GM23338 (cell line): ENCODE measurements at regions not wholly inside any gene's neighbourhood (a gene's known extent, or its start where the extent isn't known, plus 50 kb on each side); places are given as distances from the start of the nearest gene placed in this dataset.

ENCODE experiments used
- ATAC-seq: fragments of 200-7000 bp; cut with Tn5 transposase; 3 replicates; pipeline ENCODE4 v1.9.1; 2020
- DNase-seq: peaks from one replicate; pipeline ENCODE4 v3.0.0-alpha.2; 2015; ENCODE audit warnings: low spot score
- H2AFZ ChIP-seq: fragments of 200-600 bp; sonication (generic); 2 replicates; pipeline ENCODE4 v1.8.0; 2016; ENCODE audit warnings: antibody characterized with exemption, mild to moderate bottlenecking, moderate library complexity
- H3F3A ChIP-seq: fragments of 200-600 bp; sonication (generic); replicated peaks from 2 replicates; pipeline ENCODE4 v1.8.0; 2017; ENCODE audit warnings: antibody characterized with exemption, mixed run types, low read depth
- H3K27ac ChIP-seq: fragments of 200-600 bp; sonication (generic); 2 replicates; pipeline ENCODE4 v1.6.1; 2016; ENCODE audit warnings: low read depth
- H3K27me3 ChIP-seq: fragments of 200-600 bp; sonication (generic); 2 replicates; pipeline ENCODE4 v1.8.0; 2016; ENCODE audit warnings: mild to moderate bottlenecking, mixed run types, moderate library complexity; ENCODE audit not compliant: insufficient read depth
- H3K36me3 ChIP-seq: fragments of 200-600 bp; sonication (generic); 2 replicates; pipeline ENCODE4 v1.8.0; 2016; ENCODE audit warnings: mild to moderate bottlenecking; ENCODE audit not compliant: insufficient read depth
- H3K4me1 ChIP-seq: fragments of 200-600 bp; sonication (generic); 2 replicates; pipeline ENCODE4 v1.8.0; 2016; ENCODE audit warnings: mild to moderate bottlenecking, moderate library complexity; ENCODE audit not compliant: insufficient read depth
- H3K4me2 ChIP-seq: fragments of 200-600 bp; sonication (generic); 2 replicates; pipeline ENCODE4 v1.7.1; 2017; ENCODE audit warnings: mixed run types
- H3K4me3 ChIP-seq: fragments of 200-600 bp; sonication (generic); 2 replicates; pipeline ENCODE4 v1.6.1; 2016; ENCODE audit warnings: mixed run types
- H3K79me2 ChIP-seq: fragments of 200-600 bp; sonication (generic); replicated peaks from 2 replicates; pipeline ENCODE4 v1.8.0; 2017; ENCODE audit warnings: mild to moderate bottlenecking; ENCODE audit not compliant: insufficient read depth
- H3K9me2 ChIP-seq: fragments of 200-600 bp; sonication (generic); 2 replicates; pipeline ENCODE4 v1.8.0; 2017; ENCODE audit not compliant: insufficient read depth
- H4K20me1 ChIP-seq: fragments of 200-600 bp; sonication (generic); replicated peaks from 2 replicates; pipeline ENCODE4 v1.8.0; 2017; ENCODE audit warnings: mild to moderate bottlenecking; ENCODE audit not compliant: insufficient read depth
- H3K27ac Mint-ChIP-seq: 2 replicates; pipeline ENCODE4 v1.8.0; 2020; ENCODE audit warnings: inconsistent platforms, mild to moderate bottlenecking, moderate library complexity, mixed read lengths
- H3K27me3 Mint-ChIP-seq: 3 replicates; pipeline ENCODE4 v1.8.0; 2022; ENCODE audit warnings: low read depth, mild to moderate bottlenecking, moderate library complexity, mixed read lengths, inconsistent platforms; ENCODE audit not compliant: insufficient read depth, poor library complexity
- H3K36me3 Mint-ChIP-seq: 3 replicates; pipeline ENCODE4 v1.8.0; 2021; ENCODE audit warnings: low read depth, mild to moderate bottlenecking, inconsistent platforms, moderate library complexity, mixed read lengths
- H3K4me1 Mint-ChIP-seq: 3 replicates; pipeline ENCODE4 v1.8.0; 2020; ENCODE audit warnings: mild to moderate bottlenecking, inconsistent platforms, mixed read lengths
- H3K4me3 Mint-ChIP-seq: 3 replicates; pipeline ENCODE4 v1.8.0; 2021; ENCODE audit warnings: moderate library complexity, mild to moderate bottlenecking, inconsistent platforms, mixed read lengths
- H3K9me3 Mint-ChIP-seq: 3 replicates; pipeline ENCODE4 v1.8.0; 2020; ENCODE audit warnings: moderate library complexity, mild to moderate bottlenecking, inconsistent platforms, mixed read lengths
- CREB1 ChIP-seq: fragments of 250-450 bp; sonication (Bioruptor Pico); IDR thresholded peaks from 2 replicates; pipeline ENCODE4 v1.5.0; 2020; ENCODE audit warnings: low read depth, mild to moderate bottlenecking, moderate library complexity
- EZH2 ChIP-seq: fragments of 200-600 bp; sonication (generic); IDR thresholded peaks from one replicate; pipeline ENCODE4 v1.8.0; 2017; ENCODE audit warnings: antibody characterized with exemption, mild to moderate bottlenecking, low read depth; ENCODE audit not compliant: unreplicated experiment
- EZH2phosphoT487 ChIP-seq: fragments of 200-600 bp; sonication (generic); IDR thresholded peaks from one replicate; pipeline ENCODE4 v1.8.1; 2018; ENCODE audit warnings: antibody characterized with exemption; ENCODE audit not compliant: unreplicated experiment
- JUNB ChIP-seq: IDR thresholded peaks from one replicate; pipeline ENCODE4 v1.6.1; 2016; ENCODE audit warnings: antibody characterized with exemption; ENCODE audit not compliant: unreplicated experiment
- NANOG ChIP-seq: IDR thresholded peaks from 2 replicates; pipeline ENCODE4 v1.6.1; 2016; ENCODE audit warnings: antibody characterized with exemption, borderline replicate concordance
- POLR2AphosphoS5 ChIP-seq: IDR thresholded peaks from 2 replicates; pipeline ENCODE4 v1.6.1; 2016; ENCODE audit warnings: antibody characterized with exemption, low read depth
- STAT1 ChIP-seq: IDR thresholded peaks from one replicate; pipeline ENCODE4 v1.6.1; 2016; ENCODE audit warnings: antibody characterized with exemption; ENCODE audit not compliant: unreplicated experiment
- ZNF114 ChIP-seq: fragments of 250-450 bp; sonication (Bioruptor Pico); IDR thresholded peaks from 2 replicates; pipeline ENCODE4 v1.5.0; 2020; ENCODE audit warnings: mild to moderate bottlenecking, moderate library complexity
- ZNF331 ChIP-seq: fragments of 250-450 bp; sonication (Bioruptor Pico); IDR thresholded peaks from 2 replicates; pipeline ENCODE4 v1.5.0; 2020; ENCODE audit warnings: low read depth, mild to moderate bottlenecking, moderate library complexity
- TF ChIP-seq, protein P1 (sequence below), 2 experiments: fragments of 200-600 bp in 1 of 2; sonication (generic) in 1 of 2; conservative IDR thresholded peaks; 2 replicates each; pipeline versions ENCODE4 v1.5.1 to v1.6.1; 2016 to 2017; ENCODE audit warnings: antibody characterized with exemption in 2 of 2, low read depth in 2 of 2, mild to moderate bottlenecking in 2 of 2, moderate library complexity in 1 of 2
- TF ChIP-seq, protein P2 (sequence below): fragments of 250-450 bp; sonication (Bioruptor Pico); IDR thresholded peaks from 2 replicates; pipeline ENCODE4 v1.5.0; 2020; ENCODE audit warnings: mild to moderate bottlenecking, moderate library complexity
- TF ChIP-seq, protein P3 (sequence below): IDR thresholded peaks from 2 replicates; pipeline ENCODE4 v1.6.1; 2016; ENCODE audit warnings: antibody characterized with exemption
- TF ChIP-seq, protein P4 (sequence below): IDR thresholded peaks from one replicate; pipeline ENCODE4 v1.6.1; 2018; ENCODE audit warnings: antibody characterized with exemption; ENCODE audit not compliant: unreplicated experiment

DNA sequence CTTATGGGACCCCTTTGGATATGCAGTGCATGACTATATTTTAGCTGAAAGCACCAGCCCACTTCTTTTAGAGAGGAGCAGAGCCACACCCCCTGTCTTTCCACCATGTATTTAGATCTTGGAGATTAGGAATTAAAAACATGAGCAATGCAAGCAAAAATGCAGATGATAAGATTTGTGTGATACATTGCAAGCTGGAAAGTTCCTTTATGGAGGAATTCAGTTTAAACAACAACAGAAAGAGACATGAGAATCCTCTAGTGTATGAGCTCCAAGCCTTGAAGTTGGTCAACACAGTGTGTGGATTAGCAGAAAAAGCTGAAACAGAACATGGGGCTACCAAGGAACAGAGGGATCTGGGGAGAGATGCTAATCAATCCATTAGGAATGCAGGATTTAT, 529.8 kb upstream of the NBEA start:
- no peak for ATAC-seq
- Histone ChIP-seq H2AFZ (0 out of 2 replicates have a peak overlapping the region, but pooled peaks have one; percentile 38), H3K9me2 (peaks cover 25% of the 10 kb centered on the region)

More for the DNA sequence above, 529.8 kb upstream of the NBEA start:
- no peaks in the 10 kb centered on the region for H3K4me1 ChIP-seq
- no peaks in the 10 kb centered on the region for H3K36me3 ChIP-seq
- H4K20me1 ChIP-seq = no peaks in the 10 kb centered on the region
- H3K4me3 ChIP-seq = no peak overlapping the region
- H3K27ac ChIP-seq = no peak overlapping the region
- H3K27me3 Mint-ChIP-seq = peaks cover 8% of the 10 kb centered on the region
- H3F3A ChIP-seq = no peaks in the 10 kb centered on the region
- DNase-seq = no peak
- H3K4me1 Mint-ChIP-seq = no peaks in the 10 kb centered on the region
- no peaks in the 10 kb centered on the region for H3K9me3 Mint-ChIP-seq
- TF ChIP-seq ZNF114 = no peak
- TF ChIP-seq STAT1 = no peak
- no peak for TF ChIP-seq JUNB
- TF ChIP-seq, protein P1, sequence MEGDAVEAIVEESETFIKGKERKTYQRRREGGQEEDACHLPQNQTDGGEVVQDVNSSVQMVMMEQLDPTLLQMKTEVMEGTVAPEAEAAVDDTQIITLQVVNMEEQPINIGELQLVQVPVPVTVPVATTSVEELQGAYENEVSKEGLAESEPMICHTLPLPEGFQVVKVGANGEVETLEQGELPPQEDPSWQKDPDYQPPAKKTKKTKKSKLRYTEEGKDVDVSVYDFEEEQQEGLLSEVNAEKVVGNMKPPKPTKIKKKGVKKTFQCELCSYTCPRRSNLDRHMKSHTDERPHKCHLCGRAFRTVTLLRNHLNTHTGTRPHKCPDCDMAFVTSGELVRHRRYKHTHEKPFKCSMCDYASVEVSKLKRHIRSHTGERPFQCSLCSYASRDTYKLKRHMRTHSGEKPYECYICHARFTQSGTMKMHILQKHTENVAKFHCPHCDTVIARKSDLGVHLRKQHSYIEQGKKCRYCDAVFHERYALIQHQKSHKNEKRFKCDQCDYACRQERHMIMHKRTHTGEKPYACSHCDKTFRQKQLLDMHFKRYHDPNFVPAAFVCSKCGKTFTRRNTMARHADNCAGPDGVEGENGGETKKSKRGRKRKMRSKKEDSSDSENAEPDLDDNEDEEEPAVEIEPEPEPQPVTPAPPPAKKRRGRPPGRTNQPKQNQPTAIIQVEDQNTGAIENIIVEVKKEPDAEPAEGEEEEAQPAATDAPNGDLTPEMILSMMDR (conservative IDR thresholded peaks at IDR 0.05; ENCODE audit: low read depth in 2 of 2) = no peak
- TF ChIP-seq POLR2AphosphoS5 = no peak
- TF ChIP-seq NANOG = no peak
- TF ChIP-seq ZNF331 (CRISPR knock-in tag) = no peak
- TF ChIP-seq, protein P2, sequence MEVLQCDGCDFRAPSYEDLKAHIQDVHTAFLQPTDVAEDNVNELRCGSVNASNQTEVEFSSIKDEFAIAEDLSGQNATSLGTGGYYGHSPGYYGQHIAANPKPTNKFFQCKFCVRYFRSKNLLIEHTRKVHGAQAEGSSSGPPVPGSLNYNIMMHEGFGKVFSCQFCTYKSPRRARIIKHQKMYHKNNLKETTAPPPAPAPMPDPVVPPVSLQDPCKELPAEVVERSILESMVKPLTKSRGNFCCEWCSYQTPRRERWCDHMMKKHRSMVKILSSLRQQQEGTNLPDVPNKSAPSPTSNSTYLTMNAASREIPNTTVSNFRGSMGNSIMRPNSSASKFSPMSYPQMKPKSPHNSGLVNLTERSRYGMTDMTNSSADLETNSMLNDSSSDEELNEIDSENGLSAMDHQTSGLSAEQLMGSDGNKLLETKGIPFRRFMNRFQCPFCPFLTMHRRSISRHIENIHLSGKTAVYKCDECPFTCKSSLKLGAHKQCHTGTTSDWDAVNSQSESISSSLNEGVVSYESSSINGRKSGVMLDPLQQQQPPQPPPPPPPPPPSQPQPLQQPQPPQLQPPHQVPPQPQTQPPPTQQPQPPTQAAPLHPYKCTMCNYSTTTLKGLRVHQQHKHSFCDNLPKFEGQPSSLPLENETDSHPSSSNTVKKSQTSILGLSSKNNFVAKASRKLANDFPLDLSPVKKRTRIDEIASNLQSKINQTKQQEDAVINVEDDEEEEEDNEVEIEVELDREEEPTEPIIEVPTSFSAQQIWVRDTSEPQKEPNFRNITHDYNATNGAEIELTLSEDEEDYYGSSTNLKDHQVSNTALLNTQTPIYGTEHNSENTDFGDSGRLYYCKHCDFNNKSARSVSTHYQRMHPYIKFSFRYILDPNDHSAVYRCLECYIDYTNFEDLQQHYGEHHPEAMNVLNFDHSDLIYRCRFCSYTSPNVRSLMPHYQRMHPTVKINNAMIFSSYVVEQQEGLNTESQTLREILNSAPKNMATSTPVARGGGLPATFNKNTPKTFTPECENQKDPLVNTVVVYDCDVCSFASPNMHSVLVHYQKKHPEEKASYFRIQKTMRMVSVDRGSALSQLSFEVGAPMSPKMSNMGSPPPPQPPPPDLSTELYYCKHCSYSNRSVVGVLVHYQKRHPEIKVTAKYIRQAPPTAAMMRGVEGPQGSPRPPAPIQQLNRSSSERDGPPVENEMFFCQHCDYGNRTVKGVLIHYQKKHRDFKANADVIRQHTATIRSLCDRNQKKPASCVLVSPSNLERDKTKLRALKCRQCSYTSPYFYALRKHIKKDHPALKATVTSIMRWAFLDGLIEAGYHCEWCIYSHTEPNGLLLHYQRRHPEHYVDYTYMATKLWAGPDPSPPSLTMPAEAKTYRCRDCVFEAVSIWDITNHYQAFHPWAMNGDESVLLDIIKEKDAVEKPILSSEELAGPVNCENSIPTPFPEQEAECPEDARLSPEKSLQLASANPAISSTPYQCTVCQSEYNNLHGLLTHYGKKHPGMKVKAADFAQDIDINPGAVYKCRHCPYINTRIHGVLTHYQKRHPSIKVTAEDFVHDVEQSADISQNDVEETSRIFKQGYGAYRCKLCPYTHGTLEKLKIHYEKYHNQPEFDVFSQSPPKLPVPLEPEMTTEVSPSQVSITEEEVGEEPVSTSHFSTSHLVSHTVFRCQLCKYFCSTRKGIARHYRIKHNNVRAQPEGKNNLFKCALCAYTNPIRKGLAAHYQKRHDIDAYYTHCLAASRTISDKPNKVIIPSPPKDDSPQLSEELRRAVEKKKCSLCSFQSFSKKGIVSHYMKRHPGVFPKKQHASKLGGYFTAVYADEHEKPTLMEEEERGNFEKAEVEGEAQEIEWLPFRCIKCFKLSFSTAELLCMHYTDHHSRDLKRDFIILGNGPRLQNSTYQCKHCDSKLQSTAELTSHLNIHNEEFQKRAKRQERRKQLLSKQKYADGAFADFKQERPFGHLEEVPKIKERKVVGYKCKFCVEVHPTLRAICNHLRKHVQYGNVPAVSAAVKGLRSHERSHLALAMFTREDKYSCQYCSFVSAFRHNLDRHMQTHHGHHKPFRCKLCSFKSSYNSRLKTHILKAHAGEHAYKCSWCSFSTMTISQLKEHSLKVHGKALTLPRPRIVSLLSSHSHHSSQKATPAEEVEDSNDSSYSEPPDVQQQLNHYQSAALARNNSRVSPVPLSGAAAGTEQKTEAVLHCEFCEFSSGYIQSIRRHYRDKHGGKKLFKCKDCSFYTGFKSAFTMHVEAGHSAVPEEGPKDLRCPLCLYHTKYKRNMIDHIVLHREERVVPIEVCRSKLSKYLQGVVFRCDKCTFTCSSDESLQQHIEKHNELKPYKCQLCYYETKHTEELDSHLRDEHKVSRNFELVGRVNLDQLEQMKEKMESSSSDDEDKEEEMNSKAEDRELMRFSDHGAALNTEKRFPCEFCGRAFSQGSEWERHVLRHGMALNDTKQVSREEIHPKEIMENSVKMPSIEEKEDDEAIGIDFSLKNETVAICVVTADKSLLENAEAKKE (CRISPR knock-in tag) = no peak
- no peak for TF ChIP-seq CREB1 (CRISPR knock-in tag)
- no peak for TF ChIP-seq EZH2phosphoT487
- no peak for TF ChIP-seq EZH2
- TF ChIP-seq, protein P3, sequence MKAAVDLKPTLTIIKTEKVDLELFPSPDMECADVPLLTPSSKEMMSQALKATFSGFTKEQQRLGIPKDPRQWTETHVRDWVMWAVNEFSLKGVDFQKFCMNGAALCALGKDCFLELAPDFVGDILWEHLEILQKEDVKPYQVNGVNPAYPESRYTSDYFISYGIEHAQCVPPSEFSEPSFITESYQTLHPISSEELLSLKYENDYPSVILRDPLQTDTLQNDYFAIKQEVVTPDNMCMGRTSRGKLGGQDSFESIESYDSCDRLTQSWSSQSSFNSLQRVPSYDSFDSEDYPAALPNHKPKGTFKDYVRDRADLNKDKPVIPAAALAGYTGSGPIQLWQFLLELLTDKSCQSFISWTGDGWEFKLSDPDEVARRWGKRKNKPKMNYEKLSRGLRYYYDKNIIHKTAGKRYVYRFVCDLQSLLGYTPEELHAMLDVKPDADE = no peak
- TF ChIP-seq, protein P4, sequence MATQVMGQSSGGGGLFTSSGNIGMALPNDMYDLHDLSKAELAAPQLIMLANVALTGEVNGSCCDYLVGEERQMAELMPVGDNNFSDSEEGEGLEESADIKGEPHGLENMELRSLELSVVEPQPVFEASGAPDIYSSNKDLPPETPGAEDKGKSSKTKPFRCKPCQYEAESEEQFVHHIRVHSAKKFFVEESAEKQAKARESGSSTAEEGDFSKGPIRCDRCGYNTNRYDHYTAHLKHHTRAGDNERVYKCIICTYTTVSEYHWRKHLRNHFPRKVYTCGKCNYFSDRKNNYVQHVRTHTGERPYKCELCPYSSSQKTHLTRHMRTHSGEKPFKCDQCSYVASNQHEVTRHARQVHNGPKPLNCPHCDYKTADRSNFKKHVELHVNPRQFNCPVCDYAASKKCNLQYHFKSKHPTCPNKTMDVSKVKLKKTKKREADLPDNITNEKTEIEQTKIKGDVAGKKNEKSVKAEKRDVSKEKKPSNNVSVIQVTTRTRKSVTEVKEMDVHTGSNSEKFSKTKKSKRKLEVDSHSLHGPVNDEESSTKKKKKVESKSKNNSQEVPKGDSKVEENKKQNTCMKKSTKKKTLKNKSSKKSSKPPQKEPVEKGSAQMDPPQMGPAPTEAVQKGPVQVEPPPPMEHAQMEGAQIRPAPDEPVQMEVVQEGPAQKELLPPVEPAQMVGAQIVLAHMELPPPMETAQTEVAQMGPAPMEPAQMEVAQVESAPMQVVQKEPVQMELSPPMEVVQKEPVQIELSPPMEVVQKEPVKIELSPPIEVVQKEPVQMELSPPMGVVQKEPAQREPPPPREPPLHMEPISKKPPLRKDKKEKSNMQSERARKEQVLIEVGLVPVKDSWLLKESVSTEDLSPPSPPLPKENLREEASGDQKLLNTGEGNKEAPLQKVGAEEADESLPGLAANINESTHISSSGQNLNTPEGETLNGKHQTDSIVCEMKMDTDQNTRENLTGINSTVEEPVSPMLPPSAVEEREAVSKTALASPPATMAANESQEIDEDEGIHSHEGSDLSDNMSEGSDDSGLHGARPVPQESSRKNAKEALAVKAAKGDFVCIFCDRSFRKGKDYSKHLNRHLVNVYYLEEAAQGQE = no peak
- no peaks in the 10 kb centered on the region for H3K36me3 Mint-ChIP-seq
- H3K27me3 ChIP-seq = no peaks in the 10 kb centered on the region
- H3K4me3 Mint-ChIP-seq = no peak overlapping the region
- no peak overlapping the region for H3K27ac Mint-ChIP-seq
- no peaks in the 10 kb centered on the region for H3K79me2 ChIP-seq
- H3K4me2 ChIP-seq = no peak overlapping the region
